PC-3 (cell line): ENCODE measurements at regions not wholly inside any gene's neighbourhood (a gene's known extent, or its start where the extent isn't known, plus 50 kb on each side); places are given as distances from the start of the nearest gene placed in this dataset.
A peak's percentile ranks its signal among the peaks of the same experiment; 100 is the strongest.

Experiments
- ATAC-seq: fragments of 200-7000 bp; cut with Tn5 transposase; 2 replicates; pipeline ENCODE4 v1.9.1; 2020; ENCODE audit warnings: mild to moderate bottlenecking, moderate library complexity
- BruUV-seq: library from RNA; stranded (reverse); fragments of 400-500 nt; replicated peaks from 2 replicates; lab custom pipeline; 2021; lab: Mats Ljungman, UMichigan
- CTCF ChIA-PET: fragments of 300-600 bp; sonication (Branson Sonifier 250); formaldehyde crosslinking; loops from one replicate; lab custom pipeline; 2022; ENCODE audit warnings: antibody characterized with exemption; lab: Charles Lee
- POLR2A ChIA-PET: fragments of 300-600 bp; sonication (Branson Sonifier 250); formaldehyde crosslinking; loops from one replicate; lab custom pipeline; 2022; ENCODE audit warnings: antibody characterized with exemption; ENCODE audit not compliant: unreplicated experiment; lab: Charles Lee
- DNase-seq: peaks from one replicate; pipeline ENCODE4 v3.0.0-alpha.2; 2015
- H2AFZ ChIP-seq: fragments of 300-600 bp; sonication (generic); 2 replicates; pipeline ENCODE4 v1.6.0; 2016; ENCODE audit warnings: antibody characterized with exemption, low read length
- H3F3A ChIP-seq: fragments of 300-600 bp; sonication (generic); one replicate; pipeline ENCODE4 v1.6.0; 2017; ENCODE audit warnings: antibody characterized with exemption, low read length, control low read depth, mild to moderate bottlenecking; ENCODE audit not compliant: unreplicated experiment
- H3K27ac ChIP-seq: fragments of 300-600 bp; sonication (generic); 2 replicates; pipeline ENCODE4 v1.5.1; 2016; ENCODE audit warnings: mild to moderate bottlenecking, low read length
- H3K27me3 ChIP-seq: fragments of 300-600 bp; sonication (generic); 2 replicates; pipeline ENCODE4 v1.6.1; 2016; ENCODE audit warnings: low read length, mixed read lengths
- H3K36me3 ChIP-seq: fragments of 300-600 bp; sonication (generic); 2 replicates; pipeline ENCODE4 v1.6.1; 2016; ENCODE audit warnings: low read depth, mixed run types, low read length, mixed read lengths
- H3K4me1 ChIP-seq: fragments of 300-600 bp; sonication (generic); 2 replicates; pipeline ENCODE4 v1.5.1; 2016; ENCODE audit warnings: low read length; ENCODE audit not compliant: insufficient read depth
- H3K4me2 ChIP-seq: fragments of 300-600 bp; sonication (generic); 2 replicates; pipeline ENCODE4 v1.6.0; 2016; ENCODE audit warnings: low read length
- H3K4me3 ChIP-seq: fragments of 300-600 bp; sonication (generic); 2 replicates; pipeline ENCODE4 v1.5.1; 2016; ENCODE audit warnings: mild to moderate bottlenecking, low read length, mixed read lengths
- H3K79me2 ChIP-seq: fragments of 300-600 bp; sonication (generic); 2 replicates; pipeline ENCODE4 v1.6.1; 2017; ENCODE audit warnings: low read length, mixed read lengths
- H3K9ac ChIP-seq: fragments of 300-600 bp; sonication (generic); 2 replicates; pipeline ENCODE4 v1.6.0; 2016; ENCODE audit warnings: mild to moderate bottlenecking, low read length
- H3K9me2 ChIP-seq: fragments of 300-600 bp; sonication (generic); replicated peaks from 2 replicates; pipeline ENCODE4 v1.6.1; 2016; ENCODE audit warnings: mixed run types, low read length, mixed read lengths
- H3K9me3 ChIP-seq: fragments of 300-600 bp; sonication (generic); 2 replicates; pipeline ENCODE4 v1.6.1; 2016; ENCODE audit warnings: low read length, mixed read lengths
- H4K20me1 ChIP-seq: fragments of 300-600 bp; sonication (generic); 2 replicates; pipeline ENCODE4 v1.6.1; 2016; ENCODE audit warnings: low read length, mixed read lengths
- EZH2 ChIP-seq: fragments of 300-600 bp; sonication (generic); IDR thresholded peaks from one replicate; pipeline ENCODE4 v1.6.1; 2017; ENCODE audit warnings: antibody characterized with exemption, mild to moderate bottlenecking, low read length; ENCODE audit not compliant: unreplicated experiment
- EZH2phosphoT487 ChIP-seq: fragments of 300-600 bp; sonication (generic); IDR thresholded peaks from 2 replicates; pipeline ENCODE4 v1.6.1; 2018; ENCODE audit warnings: mild to moderate bottlenecking, antibody characterized with exemption, low read length, borderline replicate concordance
- intact Hi-C: fragments of 100-400 bp; cut with micrococcal nuclease; formaldehyde crosslinking; loops from 2 replicates; pipeline ENCODE4 v1.9.0; 2023
- TF ChIP-seq, protein P1 (sequence below): fragments of 300-600 bp; sonication (generic); conservative IDR thresholded peaks from 2 replicates; pipeline ENCODE4 v1.5.1; 2017; ENCODE audit warnings: antibody characterized with exemption, low read depth, mild to moderate bottlenecking, low read length

- H3K9me3 ChIP-seq: no peaks in the 10 kb centered on the region
- H3K27ac ChIP-seq: peak overlapping the region; percentile 43
- H3K9ac ChIP-seq: no peak overlapping the region; the same call in 1 of the 2 replicates
- ChIA-PET CTCF (no interaction called here), POLR2A (no interaction called here)
- no TSS peak for BruUV-seq
- intact Hi-C loops: loop anchor here (5.0 kb wide), 1 partner anchor 37 kb away; no protein-coding TSS in a partner anchor
- TF ChIP-seq EZH2phosphoT487: no peak
- TF ChIP-seq, protein P1, sequence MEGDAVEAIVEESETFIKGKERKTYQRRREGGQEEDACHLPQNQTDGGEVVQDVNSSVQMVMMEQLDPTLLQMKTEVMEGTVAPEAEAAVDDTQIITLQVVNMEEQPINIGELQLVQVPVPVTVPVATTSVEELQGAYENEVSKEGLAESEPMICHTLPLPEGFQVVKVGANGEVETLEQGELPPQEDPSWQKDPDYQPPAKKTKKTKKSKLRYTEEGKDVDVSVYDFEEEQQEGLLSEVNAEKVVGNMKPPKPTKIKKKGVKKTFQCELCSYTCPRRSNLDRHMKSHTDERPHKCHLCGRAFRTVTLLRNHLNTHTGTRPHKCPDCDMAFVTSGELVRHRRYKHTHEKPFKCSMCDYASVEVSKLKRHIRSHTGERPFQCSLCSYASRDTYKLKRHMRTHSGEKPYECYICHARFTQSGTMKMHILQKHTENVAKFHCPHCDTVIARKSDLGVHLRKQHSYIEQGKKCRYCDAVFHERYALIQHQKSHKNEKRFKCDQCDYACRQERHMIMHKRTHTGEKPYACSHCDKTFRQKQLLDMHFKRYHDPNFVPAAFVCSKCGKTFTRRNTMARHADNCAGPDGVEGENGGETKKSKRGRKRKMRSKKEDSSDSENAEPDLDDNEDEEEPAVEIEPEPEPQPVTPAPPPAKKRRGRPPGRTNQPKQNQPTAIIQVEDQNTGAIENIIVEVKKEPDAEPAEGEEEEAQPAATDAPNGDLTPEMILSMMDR: no peak
- no peak for TF ChIP-seq EZH2
- peak overlapping the region; percentile 24 for H3K4me2 ChIP-seq
- peaks cover 70% of the 10 kb centered on the region for H3K79me2 ChIP-seq
- H3K9me2 ChIP-seq: no peaks in the 10 kb centered on the region
- H3F3A ChIP-seq: peaks cover 4% of the 10 kb centered on the region
- DNase-seq (peak; percentile 68), ATAC-seq (peak; percentile 45)
- H3K4me1 ChIP-seq: peaks cover 63% of the 10 kb centered on the region
- H3K4me3 ChIP-seq: no peak overlapping the region
- H4K20me1 ChIP-seq: no peaks in the 10 kb centered on the region
- H3K27me3 ChIP-seq: no peaks in the 10 kb centered on the region
- no peaks in the 10 kb centered on the region for H3K36me3 ChIP-seq
- no peak overlapping the region for H2AFZ ChIP-seq
These were observed 149.9 kb upstream of the BEND6 start for GRCh38 chr6:56804996-56805395.

- Histone ChIP-seq H2AFZ (no peak overlapping the region), H3K4me3 (no peak overlapping the region), H3F3A (peaks cover 4% of the 10 kb centered on the region), H3K36me3 (no peaks in the 10 kb centered on the region), H3K4me2 (peak overlapping the region; percentile 52; the same call in 1 of the 2 replicates), H3K9me2 (no peaks in the 10 kb centered on the region), H3K27ac (peak overlapping the region; percentile 78), H3K9me3 (no peaks in the 10 kb centered on the region), H3K79me2 (peaks cover 68% of the 10 kb centered on the region), H3K27me3 (no peaks in the 10 kb centered on the region), H4K20me1 (no peaks in the 10 kb centered on the region), H3K4me1 (peaks cover 61% of the 10 kb centered on the region), H3K9ac (no peak overlapping the region)
- TF ChIP-seq EZH2 (no peak), EZH2phosphoT487 (no peak)
- TF ChIP-seq, protein P1: no peak
- no TSS peak for BruUV-seq
- CTCF ChIA-PET: no interaction called here
- POLR2A ChIA-PET: interaction anchor here (0.7 kb wide), 1 partner anchor 47 kb away, joined by 4 read pairs; no protein-coding TSS in a partner anchor
- DNase-seq (no peak), ATAC-seq (no peak)
- intact Hi-C loops: no loop called here
These were observed 151.3 kb upstream of the BEND6 start for GRCh38 chr6:56803594-56803993.

DNA sequence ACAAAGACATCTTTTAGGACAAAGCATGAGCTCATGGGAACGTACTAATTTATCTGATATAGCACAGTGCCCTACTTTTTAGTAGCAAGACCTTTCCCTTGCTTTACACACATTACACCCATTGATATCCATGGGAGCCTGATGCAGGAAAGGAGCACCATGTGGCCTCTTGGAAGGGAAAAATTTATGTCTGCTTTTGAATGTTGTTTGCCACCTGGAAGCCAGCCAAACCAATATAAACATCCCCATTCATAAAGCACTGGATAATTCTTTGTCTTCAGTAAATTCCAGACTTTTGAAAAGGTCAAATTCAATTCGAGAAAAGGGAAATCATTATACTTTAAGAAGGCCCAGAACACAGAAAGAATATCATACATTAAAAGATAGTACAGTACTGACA lies 152.3 kb upstream of the BEND6 start:
- Histone ChIP-seq H4K20me1 (no peaks in the 10 kb centered on the region), H3K9me2 (no peaks in the 10 kb centered on the region), H3K9me3 (no peaks in the 10 kb centered on the region), H3K4me2 (peak overlapping the region; percentile 52), H3K4me1 (peaks cover 60% of the 10 kb centered on the region), H3K27me3 (no peaks in the 10 kb centered on the region), H3F3A (peaks cover 4% of the 10 kb centered on the region), H3K4me3 (no peak overlapping the region), H2AFZ (no peak overlapping the region), H3K27ac (peak overlapping the region; percentile 78), H3K9ac (peak overlapping the region; percentile 41), H3K79me2 (peaks cover 64% of the 10 kb centered on the region), H3K36me3 (no peaks in the 10 kb centered on the region)
- ATAC-seq (peak; percentile 67), DNase-seq (peak; percentile 68)
- TF ChIP-seq, protein P1: no peak
- TF ChIP-seq EZH2 (no peak), EZH2phosphoT487 (no peak)
- intact Hi-C loops: no loop called here
- ChIA-PET POLR2A (no interaction called here), CTCF (no interaction called here)
- BruUV-seq: no TSS peak
